Choroid plexus epithelial cell (primary cell): ENCODE measurements at regions not wholly inside any gene's neighbourhood (a gene's known extent, or its start where the extent isn't known, plus 50 kb on each side); places are given as distances from the start of the nearest gene placed in this dataset.

Source experiments
- DNase-seq: peaks from one replicate; pipeline ENCODE4 v3.0.0-alpha.2; 2010; ENCODE audit warnings: low read depth
- H3K4me3 ChIP-seq: 2 replicates; pipeline ENCODE4 v1.5.1; 2011; ENCODE audit warnings: low read depth, mild to moderate bottlenecking, control low read depth, low read length, moderate library complexity
- CTCF ChIP-seq: conservative IDR thresholded peaks from 2 replicates; pipeline ENCODE4 v1.5.1; 2011; ENCODE audit warnings: low read depth, mild to moderate bottlenecking, control low read depth, inconsistent platforms, low read length, moderate library complexity

- TF ChIP-seq CTCF: no peak
- no peak for DNase-seq
- no peak overlapping the region for H3K4me3 ChIP-seq
These were observed 138.8 kb upstream of the COPS8 start for GRCh38 chr2:236946871-236947270.

GRCh38 chr2:236947294-236947693 lies 138.4 kb upstream of the COPS8 start:
- no peak overlapping the region for H3K4me3 ChIP-seq
- TF ChIP-seq CTCF: no peak
- DNase-seq: no peak

GRCh38 chr2:236947896-236948295 lies 137.8 kb upstream of the COPS8 start:
- DNase-seq: no peak
- no peak overlapping the region for H3K4me3 ChIP-seq
- TF ChIP-seq CTCF: no peak

GRCh38 chr2:236949089-236949905 lies 136.4 kb upstream of the COPS8 start:
- TF ChIP-seq CTCF: no peak
- no peak overlapping the region for H3K4me3 ChIP-seq

GRCh38 chr2:236951830-236952475 lies 133.7 kb upstream of the COPS8 start:
- no peak for TF ChIP-seq CTCF
- H3K4me3 ChIP-seq: no peak overlapping the region
- no peak for DNase-seq

More at GRCh38 chr2:236949089-236949905, 136.4 kb upstream of the COPS8 start:
- DNase-seq: no peak

GRCh38 chr2:236954641-236955040 lies 131.0 kb upstream of the COPS8 start:
- H3K4me3 ChIP-seq: no peak overlapping the region
- TF ChIP-seq CTCF: no peak
- no peak for DNase-seq
